H1 (cell line): ENCODE measurements at regions not wholly inside any gene's neighbourhood (a gene's known extent, or its start where the extent isn't known, plus 50 kb on each side); places are given as distances from the start of the nearest gene placed in this dataset.

Experiments used
- CHD2 ChIP-seq: IDR thresholded peaks from 2 replicates; pipeline ENCODE4 v1.6.1; 2012; ENCODE audit warnings: low read length, improper control_type of control experiment
- JUND ChIP-seq: IDR thresholded peaks from 2 replicates; pipeline ENCODE4 v1.6.1; 2011; ENCODE audit warnings: mild to moderate bottlenecking, improper control_type of control experiment, low read length
- TF ChIP-seq, protein P1 (sequence below): IDR thresholded peaks from 2 replicates; pipeline ENCODE4 v1.6.1; 2012; ENCODE audit warnings: inconsistent platforms

DNA sequence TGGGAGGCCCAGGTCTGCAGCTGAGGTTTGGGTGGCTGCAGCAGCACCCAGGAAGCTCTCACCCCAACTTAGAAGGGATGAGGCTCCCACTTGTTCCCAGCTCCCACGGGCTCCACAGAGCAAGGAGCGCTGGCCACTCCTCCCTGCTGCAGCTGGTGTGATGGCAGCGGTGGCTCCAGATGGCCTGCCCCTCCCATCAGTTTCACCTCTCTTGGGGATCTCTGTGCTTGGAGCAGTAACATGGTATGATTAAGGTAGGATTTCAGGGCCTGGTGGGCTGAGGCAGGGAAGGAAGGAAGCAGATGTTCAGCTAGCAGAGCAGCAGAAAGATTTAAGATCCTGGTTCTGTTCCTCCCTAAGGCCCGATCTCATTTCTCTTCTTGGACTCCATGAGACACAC is 66.8 kb upstream of the KIF5B start:
- TF ChIP-seq CHD2 (no peak), JUND (no peak)
- TF ChIP-seq, protein P1, sequence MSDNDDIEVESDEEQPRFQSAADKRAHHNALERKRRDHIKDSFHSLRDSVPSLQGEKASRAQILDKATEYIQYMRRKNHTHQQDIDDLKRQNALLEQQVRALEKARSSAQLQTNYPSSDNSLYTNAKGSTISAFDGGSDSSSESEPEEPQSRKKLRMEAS, result no peak
